ENCODE measurements at regions not wholly inside any gene's neighbourhood (a gene's known extent, or its start where the extent isn't known, plus 50 kb on each side); places are given as distances from the start of the nearest gene placed in this dataset.

DNA sequence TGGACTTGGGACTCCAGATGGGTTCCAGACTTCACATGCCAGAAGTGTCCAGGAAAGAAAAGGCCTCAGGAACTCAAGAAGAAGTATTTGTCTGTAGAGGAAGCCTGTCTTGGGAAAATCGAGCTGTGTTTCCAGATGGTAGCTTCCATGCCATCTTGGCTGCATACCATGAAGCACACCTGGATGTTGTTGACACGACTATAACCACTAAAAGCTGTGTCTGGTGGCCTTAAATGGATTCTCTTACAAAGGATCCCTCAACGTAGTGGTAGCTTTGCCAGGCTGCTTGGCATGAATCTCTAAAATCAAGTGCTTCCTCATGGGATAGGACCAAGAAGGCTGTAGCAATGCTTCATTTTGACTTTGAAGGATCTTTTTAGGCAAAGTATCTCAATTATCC is 313.4 kb upstream of the BOD1L1 start:
- DNase-seq (ENCODE audit: low spot score): no peak

DNA sequence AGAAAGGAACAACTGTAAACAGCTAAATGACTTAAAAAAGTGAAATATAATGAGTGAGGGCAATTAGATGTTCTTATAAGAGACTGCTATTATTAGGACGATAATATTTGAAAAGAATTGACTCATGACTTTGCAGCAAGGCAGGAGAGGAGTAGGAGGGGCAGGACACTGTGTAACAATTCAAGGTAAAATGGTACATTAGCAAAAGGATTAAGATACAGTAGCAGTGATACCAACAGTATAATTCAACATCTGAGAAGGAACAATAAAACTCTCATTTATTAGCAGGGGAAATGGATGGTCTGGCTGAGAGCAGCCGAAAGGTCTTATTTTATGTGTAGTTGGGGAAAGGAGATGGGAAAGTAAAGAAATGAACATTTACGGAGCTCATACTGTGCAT is 315.5 kb upstream of the BOD1L1 start:
- no peak for DNase-seq (ENCODE audit: low spot score)

DNA sequence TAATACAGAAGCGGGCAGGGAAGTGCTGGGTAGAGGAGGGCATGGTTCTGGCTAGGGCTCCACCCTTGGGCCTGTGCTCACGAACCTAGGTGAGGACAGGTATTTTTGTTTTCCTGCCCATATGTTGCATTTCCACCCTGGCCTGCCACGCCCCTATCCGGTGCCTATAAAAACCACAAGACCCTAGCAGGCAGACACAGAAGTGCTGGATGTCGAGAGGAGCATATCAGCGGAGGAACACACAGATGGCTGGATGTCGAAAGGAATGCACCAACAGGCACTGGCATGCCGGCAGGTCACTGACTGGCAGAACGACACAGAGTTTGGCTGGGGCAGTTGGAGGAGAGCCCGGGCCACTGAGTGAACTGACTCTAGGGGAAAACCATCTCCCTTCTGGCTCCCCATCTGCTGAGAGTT is 316.6 kb upstream of the BOD1L1 start:
- DNase-seq (ENCODE audit: low spot score): no peak

DNA sequence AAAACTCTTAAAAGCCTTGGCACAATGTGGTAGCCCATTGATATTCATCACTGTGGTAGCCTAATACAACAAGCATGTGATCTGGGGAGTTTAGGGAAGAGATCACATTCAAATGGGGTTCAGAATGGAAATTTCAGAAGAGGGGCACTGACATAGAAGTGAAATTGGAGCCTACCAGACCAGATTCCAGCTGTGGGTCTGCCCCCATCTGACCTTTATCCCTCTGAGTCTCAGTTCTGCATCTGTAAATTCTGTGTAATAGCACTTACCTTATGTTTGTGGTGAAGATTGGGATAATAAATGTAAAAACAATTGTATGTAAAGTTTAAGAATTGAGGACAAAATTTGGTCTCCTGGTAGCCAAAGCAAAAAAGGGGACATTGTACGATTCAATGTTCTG is 320.4 kb upstream of the BOD1L1 start:
- DNase-seq (ENCODE audit: low spot score): no peak

DNA sequence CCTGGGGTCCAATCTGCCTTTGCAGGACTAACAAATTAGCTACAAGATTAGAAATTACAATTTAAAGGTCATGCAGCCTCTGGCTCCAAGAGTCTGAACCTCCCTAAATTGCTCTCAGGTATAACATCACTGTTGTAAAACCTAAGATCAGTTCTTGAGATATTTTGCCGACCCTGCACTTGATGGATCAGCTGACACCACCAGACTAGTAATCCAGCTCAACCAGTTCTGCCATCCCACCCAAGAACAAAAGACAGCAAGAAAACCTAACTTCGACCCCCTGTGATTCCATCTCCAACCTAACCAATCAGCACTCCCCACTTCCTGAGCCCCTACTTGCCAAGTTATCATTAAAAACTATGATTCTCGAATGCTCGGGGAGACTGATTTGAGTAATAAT is 323.0 kb upstream of the BOD1L1 start:
- no peak for DNase-seq (ENCODE audit: low spot score)

DNA sequence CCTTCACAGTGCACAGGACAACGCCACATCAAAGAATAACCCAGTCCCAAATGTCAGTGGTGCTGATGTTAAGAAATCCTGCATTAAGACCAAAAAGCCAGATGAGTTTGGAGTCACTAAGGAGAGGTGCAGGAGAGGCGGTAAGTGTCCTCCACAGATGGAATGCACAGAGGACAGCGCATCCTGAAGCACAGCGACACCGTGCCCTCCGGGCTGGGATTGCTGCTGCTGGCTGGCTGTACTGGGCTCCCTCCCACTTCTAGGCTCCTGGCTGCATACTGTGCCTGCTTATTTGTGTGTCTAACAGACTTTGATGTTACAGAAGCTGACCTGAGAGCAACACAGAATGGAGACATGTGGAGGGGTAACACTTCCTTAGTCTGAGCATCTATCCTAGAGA is 325.6 kb upstream of the BOD1L1 start:
- peak; percentile 3 for DNase-seq (ENCODE audit: low spot score)

DNA sequence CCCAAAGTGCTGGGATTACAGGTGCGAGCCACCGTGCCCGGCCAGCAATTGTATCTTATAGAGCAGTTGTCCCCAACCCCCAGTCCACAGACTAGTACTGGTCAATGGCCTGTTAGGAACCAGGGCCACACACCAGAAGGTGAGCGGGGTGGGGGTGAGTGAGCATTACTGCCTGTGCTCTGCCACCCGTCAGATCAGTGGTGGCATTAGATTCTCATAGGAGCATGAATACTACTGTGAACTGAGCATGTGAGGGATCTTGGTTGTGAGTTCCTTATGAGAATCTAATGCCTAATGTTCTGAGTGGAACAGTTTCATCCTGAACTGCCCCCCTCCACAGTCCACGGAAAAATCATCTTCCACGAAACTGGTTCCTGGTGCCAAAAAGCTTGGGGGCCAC is 328.0 kb upstream of the BOD1L1 start:
- DNase-seq (ENCODE audit: low spot score): no peak

DNA sequence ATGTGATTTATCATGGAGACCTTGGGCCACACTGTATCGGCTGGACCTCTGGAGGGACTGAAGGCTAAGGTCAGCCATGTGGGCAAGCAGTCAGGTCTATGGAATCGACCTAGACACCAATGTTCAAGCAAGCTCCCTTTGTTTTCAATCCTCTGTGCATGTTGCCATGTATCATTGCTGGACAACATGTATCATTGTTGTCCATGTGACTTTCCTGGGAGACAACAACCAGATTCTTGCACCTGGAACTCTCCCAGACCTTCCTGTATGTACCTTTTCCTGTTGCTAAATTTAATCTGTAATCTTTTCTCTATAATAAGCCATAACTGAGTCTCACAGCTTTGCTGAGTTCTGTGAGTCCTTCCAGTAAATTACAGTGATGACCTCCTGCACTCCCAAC is 329.4 kb upstream of the BOD1L1 start:
- no peak for DNase-seq (ENCODE audit: low spot score)

DNA sequence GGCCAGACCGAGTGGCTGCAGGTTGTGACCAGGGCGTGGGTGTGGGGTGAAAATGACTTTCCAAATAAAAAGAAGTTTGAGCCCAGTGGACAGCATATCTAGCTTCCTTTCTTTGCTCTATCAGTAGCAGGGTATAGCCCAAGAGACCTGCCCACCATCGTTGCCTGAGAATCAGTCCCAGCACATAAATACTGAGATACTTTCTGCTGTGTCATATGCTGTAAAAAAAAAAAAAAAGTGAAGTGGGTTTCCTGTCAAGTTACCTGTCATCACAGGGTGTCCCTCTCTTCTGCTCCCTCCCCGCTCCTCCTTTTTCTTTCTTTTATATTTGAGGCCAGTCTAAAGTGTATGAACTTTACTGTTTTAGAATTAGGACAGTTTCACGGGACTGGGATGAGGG is 330.3 kb upstream of the BOD1L1 start:
- DNase-seq (ENCODE audit: low spot score): no peak

DNA sequence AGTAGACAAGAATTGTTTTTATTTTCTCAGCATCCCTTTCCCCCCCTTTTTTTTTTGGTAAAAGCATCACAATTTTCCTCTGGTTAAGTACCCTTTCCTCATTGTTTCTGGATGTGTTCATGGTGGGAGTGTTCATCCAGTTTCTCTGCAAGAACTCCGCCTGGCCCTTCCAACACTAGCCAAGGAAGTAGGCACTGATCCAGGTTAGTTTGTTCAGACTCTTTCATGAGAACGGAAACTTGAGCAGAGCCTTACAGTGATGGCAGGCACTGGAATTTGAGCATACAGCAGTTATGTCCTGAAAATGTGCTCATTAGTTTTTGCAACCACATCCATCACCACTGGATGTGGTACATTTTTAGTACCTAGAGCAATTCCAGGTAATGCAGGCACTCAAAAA is 336.1 kb upstream of the BOD1L1 start:
- DNase-seq (ENCODE audit: low spot score): no peak

DNA sequence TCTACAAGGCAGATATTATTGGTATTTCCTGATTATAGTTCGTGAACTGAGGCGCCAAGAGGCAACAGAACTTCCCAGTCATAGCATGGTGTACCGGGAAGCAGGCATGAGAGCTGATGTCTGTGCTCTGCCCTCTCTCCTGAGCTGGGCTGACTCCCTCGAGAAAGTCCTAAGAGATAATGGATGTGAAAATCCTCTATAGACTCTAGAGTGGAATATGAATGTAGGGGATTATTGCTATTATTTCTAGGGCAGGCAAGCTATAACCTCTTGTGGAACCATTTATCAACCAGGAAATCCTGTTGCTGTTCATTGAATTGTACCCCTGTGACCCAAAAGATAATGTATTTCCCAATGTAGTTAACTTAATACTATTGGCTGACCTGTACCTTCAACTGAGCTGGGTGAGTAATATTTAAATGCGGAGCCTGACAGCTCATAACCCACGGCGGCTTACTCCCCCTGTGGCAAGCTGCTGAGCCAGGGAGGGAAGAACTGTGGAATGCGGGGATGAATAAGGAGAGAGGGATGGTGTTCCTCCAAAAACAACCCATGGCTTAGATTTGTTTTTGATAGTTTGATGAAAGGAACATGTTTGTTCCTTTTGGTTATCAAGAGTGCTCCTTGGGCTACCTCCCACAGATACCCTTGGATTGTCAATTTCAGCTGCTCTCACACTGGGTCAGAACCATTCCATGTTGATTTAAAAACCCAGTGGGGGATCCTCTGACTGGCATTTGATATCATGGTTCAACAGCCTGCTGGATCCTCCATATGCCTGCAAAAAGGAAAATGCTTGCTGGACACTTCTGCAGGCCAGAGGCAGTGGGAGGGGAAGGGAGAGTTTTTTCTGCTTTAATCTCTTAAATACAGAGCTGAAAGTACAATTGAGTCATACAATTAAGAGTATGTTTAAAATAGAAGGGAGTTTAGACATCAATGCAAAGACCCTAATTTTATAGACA is 339.0 kb upstream of the BOD1L1 start:
- DNase-seq (ENCODE audit: low spot score): no peak

DNA sequence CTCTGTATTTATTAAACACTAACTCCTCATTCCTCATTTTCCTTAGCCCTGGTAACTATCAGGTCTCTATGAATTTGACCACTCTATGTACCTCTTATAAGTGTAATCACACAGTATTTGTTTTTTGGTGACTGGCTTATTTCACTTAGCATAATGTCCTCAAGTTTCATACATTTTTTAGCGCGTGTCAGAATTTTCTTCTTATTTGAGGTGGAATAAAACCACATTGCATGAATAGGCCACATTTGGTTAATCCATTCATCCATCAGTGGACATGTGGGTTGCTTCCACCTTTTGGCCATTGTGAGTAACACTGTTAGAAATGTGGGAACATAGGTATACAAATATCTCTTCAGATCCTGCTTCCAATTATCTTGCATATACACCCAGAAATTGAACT is 341.2 kb upstream of the BOD1L1 start:
- no peak for DNase-seq (ENCODE audit: low spot score)

DNA sequence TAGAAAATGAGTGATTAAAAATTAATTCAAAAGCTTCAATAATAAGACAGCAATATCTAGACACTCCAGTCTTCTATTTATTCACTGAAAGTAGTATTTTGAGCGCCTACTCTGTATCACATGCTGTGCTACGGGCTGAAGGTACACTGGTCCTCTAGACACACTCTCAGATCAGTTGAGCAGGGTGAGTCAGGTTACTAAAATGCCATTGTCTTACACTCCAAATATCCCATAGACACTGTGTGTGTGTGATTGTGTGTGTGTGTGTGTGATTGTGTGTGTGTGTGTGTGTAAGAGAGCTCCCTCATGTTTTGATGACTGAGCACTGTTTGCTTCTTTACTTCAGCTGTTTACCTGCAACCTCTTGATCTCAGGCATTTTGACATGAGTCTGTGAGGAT is 342.8 kb upstream of the BOD1L1 start:
- no peak for DNase-seq (ENCODE audit: low spot score)

DNA sequence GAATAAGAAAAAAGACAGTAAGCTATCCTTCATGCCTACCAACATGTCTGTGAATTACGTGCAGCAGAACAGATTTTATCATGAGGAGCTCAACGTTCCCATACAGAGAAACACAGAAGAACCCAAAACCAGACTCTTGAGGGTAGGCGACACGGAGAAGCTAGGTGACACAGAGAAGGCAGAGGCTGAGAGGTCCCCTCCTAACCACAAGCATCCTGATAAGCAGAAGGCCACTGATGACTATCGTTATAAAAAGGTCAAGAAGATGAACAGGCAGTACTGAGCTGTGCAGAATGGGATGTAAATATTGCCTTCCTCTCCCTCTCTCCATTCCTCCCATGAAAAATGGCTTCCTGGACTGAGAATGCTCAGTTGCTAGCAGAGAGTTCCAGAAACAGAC is 350.2 kb upstream of the BOD1L1 start:
- DNase-seq (ENCODE audit: low spot score): no peak

DNA sequence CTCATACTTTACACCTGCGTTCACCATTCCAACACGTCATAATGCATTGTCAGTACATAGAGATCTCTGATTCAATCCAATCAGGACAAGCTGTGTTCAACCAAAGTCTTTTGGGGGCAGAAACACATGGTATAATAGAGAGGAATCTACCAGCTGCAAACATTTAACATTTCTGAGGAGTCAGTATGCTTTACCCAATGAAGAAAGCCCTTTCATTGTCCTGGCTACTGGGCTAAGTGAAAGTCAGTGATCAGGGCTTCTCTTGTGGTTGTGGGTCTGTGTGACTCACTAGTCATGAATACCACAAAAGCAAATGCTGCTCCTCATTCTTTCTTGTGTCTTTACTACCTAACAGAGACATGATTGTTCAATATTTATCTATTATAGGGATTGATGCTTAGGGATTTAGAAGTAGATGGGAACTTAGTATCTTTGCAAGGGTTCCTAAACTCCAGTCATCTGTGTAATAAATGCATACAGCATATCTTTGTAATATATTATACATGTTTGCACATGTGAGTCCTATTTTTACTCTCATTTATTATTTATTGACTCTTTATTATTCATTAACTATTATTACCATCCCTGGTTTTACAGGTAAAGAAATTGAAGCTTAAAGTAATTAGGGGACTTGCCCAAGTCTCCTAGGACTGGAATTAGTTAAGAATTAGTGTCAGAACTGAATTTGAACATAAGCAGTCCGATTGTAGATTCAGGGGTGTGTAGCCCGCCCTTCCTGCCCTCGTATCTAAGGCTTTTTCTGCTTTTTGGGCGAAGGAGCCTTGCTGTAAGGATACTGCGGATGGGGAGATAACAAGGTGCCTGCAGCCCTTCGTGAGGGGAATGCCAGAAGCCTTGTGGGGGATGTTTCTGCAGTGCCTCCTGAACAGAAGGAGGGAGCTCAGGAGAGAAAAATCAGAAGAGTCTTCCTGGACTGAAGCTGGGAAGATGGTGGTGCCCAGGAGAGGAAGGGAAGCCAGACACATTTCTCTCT is 353.1 kb upstream of the BOD1L1 start:
- DNase-seq (ENCODE audit: low spot score): no peak

DNA sequence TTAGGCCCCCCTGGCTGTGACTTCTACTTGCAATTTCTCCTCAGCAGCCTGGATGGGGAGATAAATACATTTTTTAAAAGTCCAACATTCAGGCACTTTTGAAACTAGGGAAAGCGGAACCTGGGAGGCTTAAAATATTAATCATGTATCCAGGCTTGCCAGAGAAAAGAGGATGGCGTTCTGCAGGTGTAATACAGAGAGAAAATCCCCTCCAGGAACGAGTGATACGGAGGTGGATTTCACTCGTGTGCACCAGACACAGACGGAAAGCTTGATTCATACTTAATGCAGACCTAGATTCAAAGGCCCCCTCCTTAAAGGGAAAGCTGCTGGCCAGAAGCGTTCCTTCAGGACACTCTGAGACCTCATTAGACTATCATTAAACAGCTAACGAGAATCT is 354.0 kb upstream of the BOD1L1 start:
- DNase-seq (ENCODE audit: low spot score): no peak

DNA sequence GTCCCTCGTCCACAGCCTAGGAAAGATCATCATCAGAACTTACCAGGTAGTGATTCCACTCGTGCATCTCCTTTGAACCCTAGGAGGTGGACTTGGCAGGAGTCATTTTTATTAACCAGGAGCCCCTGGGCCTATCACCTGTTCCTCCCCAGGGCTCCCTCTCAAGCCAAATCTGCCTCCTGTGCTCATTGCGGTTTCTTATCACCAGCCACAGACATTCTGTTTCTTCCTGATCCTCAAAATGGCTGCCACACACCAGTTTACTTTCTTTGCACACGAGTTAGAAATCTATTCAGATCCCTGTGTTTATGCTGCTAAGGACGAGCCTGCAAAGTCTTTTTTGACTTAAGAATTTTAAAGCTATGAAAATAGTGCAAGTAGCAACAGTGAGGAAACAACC is 354.5 kb upstream of the BOD1L1 start:
- DNase-seq (ENCODE audit: low spot score): no peak

DNA sequence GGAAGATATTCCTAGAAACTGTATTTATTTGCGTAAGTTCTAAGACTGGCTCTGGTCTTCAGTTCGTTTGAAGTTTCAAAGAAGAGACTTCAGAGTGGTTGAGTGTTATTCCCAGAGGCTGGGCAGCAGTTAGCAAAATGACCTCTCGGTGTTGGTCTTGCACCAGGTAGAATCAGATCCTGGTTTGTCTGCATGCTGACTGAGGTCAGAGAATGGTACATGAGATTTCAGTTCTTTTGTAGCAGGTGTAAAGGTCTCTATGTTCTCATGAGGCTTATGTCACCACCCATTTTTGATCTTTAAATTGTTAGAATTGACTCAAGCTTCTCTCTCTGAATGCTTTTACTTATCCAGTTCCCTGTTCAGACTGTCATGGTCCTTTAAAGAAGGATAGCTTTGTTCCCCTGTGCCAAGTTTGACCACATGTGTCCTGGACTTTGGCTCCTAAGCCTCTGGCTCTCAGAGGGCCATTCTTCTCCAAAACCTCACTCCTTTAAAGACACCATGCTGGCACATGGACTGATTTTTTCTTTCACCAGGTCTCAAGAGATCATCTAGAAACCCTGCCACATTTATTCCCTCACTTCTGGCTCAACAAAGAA is 355.8 kb upstream of the BOD1L1 start:
- DNase-seq (ENCODE audit: low spot score): no peak

DNA sequence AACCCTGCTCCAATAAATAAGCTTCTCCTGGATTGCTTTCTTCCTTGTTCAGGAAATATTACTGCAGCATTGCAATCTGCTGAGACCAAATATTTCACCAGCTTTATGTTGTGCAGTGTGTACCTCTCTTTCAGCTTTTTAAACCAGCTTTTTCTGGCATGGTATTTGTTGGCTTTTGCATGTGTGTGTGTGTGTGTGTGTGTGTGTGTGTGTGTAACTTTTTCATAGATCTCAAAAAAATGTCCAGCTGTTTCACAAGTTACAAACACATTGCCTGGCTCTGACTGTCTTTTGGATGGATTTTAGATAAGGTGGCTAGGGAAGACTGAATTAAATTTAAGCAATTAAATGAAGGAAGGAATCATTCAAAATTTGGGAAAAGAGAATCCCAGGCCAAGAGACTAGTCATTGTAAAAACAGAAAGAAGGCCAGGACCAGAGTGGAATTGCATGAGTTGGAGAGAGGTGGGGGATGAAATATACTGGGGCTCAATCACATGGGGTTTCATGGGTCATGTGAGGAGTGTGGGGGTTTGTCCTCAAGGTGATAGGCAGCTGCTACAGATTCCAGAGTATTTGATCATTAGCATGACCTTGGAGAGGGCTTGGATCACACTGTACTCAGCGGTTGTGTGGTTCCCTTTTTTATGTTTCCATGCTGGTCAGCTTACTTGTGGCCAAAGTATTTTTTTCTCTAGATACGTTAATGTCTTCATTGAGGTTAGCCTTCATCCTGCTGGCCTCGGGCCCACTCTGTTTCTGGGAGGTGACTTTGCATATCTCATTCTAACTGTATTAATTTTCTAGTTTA is 357.7 kb upstream of the BOD1L1 start:
- DNase-seq (ENCODE audit: low spot score): no peak

DNA sequence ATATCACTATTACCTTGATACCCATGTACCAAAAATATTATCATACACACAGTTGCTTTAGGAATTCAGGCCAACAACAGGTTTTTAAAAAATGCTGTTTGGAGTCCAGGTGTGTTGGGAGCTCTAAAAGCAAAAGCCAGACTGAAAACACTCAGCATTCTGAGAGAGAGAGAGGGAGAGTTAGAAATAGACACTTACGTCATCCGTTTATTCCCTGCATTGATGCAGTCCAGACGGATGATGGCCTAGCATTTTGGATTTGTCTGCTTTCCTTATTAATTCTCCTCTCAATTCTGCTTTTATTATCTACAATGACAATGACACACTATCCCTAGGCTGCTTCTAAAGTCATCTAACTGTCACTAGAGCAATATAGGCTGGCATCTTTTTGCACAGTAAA is 358.3 kb upstream of the BOD1L1 start:
- DNase-seq (ENCODE audit: low spot score): no peak

DNA sequence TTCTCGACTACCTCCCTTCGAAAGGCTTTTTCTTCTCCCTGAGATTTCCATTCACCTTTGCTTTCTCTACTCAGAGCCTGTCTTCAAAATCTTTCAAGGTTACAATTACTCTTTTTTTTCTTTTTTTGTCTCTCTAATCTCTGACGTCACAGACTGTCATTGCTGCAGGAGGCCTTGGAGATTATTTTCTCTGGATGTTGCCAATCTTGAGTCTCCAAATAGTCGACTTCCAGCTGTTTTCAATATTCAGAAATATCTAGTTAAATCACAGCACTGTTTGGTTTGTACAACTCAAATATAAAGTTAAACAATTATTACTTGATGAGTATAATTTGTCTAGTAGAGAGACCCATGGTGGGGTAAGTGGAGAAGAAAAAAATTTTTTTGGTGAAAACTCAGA is 359.0 kb upstream of the BOD1L1 start:
- DNase-seq (ENCODE audit: low spot score): no peak
